Upper lobe of right lung (tissue), 1 donor: ENCODE measurements at regions not wholly inside any gene's neighbourhood (a gene's known extent, or its start where the extent isn't known, plus 50 kb on each side); places are given as distances from the start of the nearest gene placed in this dataset.

Experiments
- ATAC-seq: fragments of 200-7000 bp; cut with Tn5 transposase; one replicate; pipeline ENCODE4 v1.9.1; 2020; ENCODE audit warnings: mild to moderate bottlenecking, moderate library complexity
- DNase-seq: peaks from one replicate; pipeline ENCODE4 v3.0.0-alpha.2; 2020
- H3K27ac ChIP-seq: fragments of 200-600 bp; one replicate; pipeline ENCODE4 v1.8.0; 2022
- H3K27me3 ChIP-seq: fragments of 200-600 bp; one replicate; pipeline ENCODE4 v1.8.0; 2022; ENCODE audit warnings: mild to moderate bottlenecking
- H3K36me3 ChIP-seq: fragments of 200-600 bp; one replicate; pipeline ENCODE4 v1.8.0; 2022
- H3K4me1 ChIP-seq: fragments of 200-600 bp; one replicate; pipeline ENCODE4 v1.8.0; 2022
- H3K4me3 ChIP-seq: fragments of 200-600 bp; one replicate; pipeline ENCODE4 v1.8.0; 2022; ENCODE audit warnings: mild to moderate bottlenecking
- H3K9me3 ChIP-seq: fragments of 200-600 bp; one replicate; pipeline ENCODE4 v1.8.0; 2022
- CTCF ChIP-seq: fragments of 200-600 bp; IDR thresholded peaks from one replicate; pipeline ENCODE4 v1.8.0; 2022; ENCODE audit warnings: antibody characterized with exemption
- intact Hi-C: fragments of 100-400 bp; cut with DNase I; formaldehyde crosslinking; loops from one replicate; pipeline ENCODE4 v1.11.0; 2022
- donor health status: DM: no; HTN: yes; CAD: no; lungs with severe emphysema.

DNA sequence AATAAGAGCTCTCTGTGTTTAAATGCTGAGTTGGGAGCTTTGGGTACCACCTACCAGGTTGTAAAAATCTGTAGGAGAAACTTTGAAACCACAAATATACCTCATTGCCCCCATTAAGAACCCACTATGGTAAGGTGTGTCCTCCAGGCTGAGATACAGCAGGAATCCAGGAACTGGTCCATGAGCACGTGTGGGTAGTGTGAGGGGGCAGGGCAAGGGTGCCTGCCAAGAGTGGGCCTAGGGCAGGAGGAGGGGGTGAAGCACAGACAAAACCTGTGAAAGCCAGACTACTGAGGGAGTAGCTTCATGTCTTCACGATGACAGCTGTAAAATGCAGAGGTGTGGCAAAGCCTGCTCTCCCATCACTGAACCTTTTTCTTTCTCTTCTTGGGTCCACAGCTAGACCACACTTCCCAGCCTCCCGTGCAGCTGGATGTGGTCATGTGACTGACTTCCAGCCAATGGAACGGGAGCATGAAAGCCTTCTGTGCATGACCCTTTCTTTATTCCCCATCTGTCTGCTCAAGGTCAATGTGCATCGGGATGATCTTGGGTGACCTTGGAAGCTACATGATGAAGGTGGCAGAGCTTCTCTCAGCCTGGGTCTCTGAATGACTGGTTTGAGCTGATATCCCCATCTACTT, 51.1 kb upstream of the POMGNT2 start:
- ATAC-seq (no peak), DNase-seq (no peak)
- Histone ChIP-seq H3K4me1 (no peaks in the 10 kb centered on the region), H3K27me3 (no peaks in the 10 kb centered on the region), H3K36me3 (no peaks in the 10 kb centered on the region), H3K9me3 (no peaks in the 10 kb centered on the region), H3K4me3 (no peak overlapping the region), H3K27ac (no peak overlapping the region)
- intact Hi-C loops, result no loop called here
- no peak for TF ChIP-seq CTCF

DNA sequence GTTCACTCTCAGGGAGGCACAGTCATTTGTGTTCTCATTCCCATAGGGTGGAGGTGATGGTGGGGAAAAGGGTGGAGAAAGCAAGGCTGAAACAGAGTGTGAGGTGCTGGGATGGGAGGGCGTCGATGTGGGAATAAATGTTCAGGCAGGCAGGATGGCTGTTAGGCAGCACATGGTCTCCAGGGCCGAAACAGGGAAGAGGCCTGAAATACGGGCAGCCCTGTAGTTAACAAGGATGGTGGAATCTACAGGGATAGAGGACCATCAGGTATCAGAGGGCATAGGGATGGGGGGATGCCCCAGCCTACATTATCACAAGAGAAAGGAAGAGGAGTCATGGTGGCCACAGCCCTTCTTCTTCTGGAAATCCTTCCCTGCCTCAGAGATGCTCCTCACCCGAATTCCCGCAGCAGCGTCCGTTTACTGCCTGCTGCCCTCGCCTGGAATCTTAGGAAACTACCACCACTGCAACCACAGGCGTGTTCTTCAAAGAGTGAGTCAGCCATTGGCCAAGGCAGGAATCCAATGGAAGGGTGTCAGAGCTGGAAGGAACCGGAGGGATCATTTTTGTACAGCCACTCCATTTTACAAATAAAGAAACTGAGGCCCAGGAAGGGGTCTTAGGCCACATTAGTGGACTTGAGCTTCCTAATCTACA, 49.7 kb upstream of the POMGNT2 start:
- peak; percentile 74 for ATAC-seq
- peak; percentile 59 for TF ChIP-seq CTCF
- H3K27me3 ChIP-seq, result no peaks in the 10 kb centered on the region
- H3K4me1 ChIP-seq, result no peaks in the 10 kb centered on the region
- H3K4me3 ChIP-seq, result no peak overlapping the region
- H3K27ac ChIP-seq, result no peak overlapping the region
- no peaks in the 10 kb centered on the region for H3K9me3 ChIP-seq
- no peak for DNase-seq
- intact Hi-C loops, result no loop called here
- no peaks in the 10 kb centered on the region for H3K36me3 ChIP-seq
